Mesenteric fat pad (tissue), 1 donor: ENCODE measurements at regions not wholly inside any gene's neighbourhood (a gene's known extent, or its start where the extent isn't known, plus 50 kb on each side); places are given as distances from the start of the nearest gene placed in this dataset. TPM values are rescaled to one million over a fixed set of nuclear protein-coding genes. Genes with fewer than 3 reads are reported as not detected.

Source experiments
- DNase-seq: peaks from one replicate; pipeline ENCODE4 v3.0.0-alpha.2; 2020; ENCODE audit warnings: low spot score
- microRNA-seq: library from miRNA; unstranded; fragments of <30 nt; microRNA quantifications from one replicate; pipeline ENCODE4 v1.2.0, GENCODE V29; 2020; ENCODE audit warnings: borderline number of aligned reads
- donor health status: DM: yes; HTN: yes; CAD: no.

DNA sequence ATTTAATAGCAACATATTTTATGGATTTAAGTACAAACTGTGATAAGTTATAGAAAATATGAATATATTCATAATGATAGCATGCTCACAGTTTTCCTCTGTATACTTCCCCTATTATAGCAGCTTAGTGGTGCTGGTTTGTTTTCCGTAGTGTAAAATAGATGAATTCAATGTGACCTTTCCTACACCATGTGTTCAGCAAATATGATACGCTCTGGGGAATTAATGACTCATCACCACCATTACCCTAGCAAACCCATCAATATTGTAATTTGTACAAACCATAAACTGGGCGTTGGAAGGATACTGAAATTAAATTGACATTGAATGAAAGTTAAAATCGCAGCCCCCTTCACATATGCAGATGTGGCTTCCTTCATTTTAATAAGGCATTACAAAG lies 58.7 kb upstream of the CDH19 start:
- DNase-seq: no peak

DNA sequence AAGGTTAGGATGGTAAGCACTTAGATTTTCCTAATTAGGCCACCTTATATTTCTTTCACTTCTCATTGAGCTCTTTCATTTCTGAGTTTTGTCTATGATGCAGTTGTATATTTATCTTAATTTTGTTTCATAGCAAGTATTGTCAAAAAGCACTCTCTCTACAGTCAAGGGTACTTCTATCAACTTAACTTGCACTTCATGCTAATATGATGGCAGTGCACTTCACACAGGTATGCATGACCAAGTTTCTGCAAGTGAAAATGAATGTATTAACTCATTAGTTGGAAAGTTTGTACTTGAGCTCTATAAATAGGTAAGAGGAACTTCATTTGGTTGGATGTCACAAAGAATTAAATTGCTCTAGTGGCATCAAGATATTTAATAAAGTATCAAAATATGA lies 51.5 kb upstream of the CDH19 start:
- DNase-seq: no peak

Small RNA genes in the stretch of these regions (microRNA-seq; reads per million reads assigned to microRNA genes)
- gene MIR5011: not detected
